ENCODE measurements at regions not wholly inside any gene's neighbourhood (a gene's known extent, or its start where the extent isn't known, plus 50 kb on each side); places are given as distances from the start of the nearest gene placed in this dataset.

DNA sequence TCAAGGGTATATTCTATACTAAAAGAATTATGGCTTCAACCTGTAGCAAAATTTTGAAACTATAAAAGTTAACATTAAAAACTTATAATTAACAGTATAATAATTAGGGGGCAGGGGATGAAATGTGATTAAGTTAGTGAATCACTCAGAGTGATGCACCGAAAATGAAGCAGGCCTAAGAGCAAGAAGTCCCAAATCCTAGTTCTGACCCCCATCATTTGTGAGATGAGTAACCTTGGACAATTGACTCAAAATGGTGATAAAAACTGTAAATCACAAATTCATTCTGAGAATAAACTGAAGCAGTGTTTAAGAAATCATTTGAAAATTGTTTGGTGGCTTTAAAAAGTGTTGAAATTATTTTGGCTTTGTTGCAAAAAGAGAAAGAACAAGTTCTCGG, 56.8 kb downstream of the KLF12 start:
- H3K9me3 ChIP-seq (replicated peaks in 1 of 3) = no peaks in the 10 kb centered on the region
- no peaks in the 10 kb centered on the region for H3K36me3 ChIP-seq (replicated peaks in 1 of 2)
- no peak overlapping the region for H3K4me3 ChIP-seq
- H3K4me1 ChIP-seq (replicated peaks in 1 of 2) = peaks cover 0 to 30% of the 10 kb centered on the region in 2 donors
- DNase-seq = no peak
- TF ChIP-seq, protein P1, sequence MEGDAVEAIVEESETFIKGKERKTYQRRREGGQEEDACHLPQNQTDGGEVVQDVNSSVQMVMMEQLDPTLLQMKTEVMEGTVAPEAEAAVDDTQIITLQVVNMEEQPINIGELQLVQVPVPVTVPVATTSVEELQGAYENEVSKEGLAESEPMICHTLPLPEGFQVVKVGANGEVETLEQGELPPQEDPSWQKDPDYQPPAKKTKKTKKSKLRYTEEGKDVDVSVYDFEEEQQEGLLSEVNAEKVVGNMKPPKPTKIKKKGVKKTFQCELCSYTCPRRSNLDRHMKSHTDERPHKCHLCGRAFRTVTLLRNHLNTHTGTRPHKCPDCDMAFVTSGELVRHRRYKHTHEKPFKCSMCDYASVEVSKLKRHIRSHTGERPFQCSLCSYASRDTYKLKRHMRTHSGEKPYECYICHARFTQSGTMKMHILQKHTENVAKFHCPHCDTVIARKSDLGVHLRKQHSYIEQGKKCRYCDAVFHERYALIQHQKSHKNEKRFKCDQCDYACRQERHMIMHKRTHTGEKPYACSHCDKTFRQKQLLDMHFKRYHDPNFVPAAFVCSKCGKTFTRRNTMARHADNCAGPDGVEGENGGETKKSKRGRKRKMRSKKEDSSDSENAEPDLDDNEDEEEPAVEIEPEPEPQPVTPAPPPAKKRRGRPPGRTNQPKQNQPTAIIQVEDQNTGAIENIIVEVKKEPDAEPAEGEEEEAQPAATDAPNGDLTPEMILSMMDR (IDR thresholded peaks at IDR 0.05) = no peak
- TF ChIP-seq POLR2A (IDR thresholded peaks at IDR 0.05) = no peak
- WGBS, 4 donors = 52 to 82% (median 65%) methylated on average over 2 of the region's 2 CpGs
- no peak overlapping the region for H3K27ac ChIP-seq
- intact Hi-C loops (cut with DNase I) = no loop called here
- H3K27me3 ChIP-seq = no peaks in the 10 kb centered on the region

DNA sequence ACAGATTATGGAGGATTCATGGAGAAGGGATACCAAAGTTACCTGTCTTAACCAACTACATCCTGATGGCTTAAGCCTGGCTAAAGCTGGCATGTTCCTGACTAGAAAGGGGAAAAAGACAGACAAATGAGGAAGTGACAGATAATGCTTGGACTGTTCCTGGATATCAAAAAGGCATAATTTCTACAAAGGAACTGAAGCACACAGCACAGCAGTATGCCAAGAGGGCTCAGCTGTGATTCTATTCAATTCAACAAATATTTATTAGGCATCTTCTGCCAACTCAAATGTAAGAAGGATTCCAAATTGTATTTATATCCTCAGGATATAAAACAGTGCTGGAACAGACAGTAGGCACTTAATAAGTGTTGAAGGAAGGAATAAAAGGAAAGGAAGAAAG, 59.5 kb downstream of the KLF12 start:
- no peak overlapping the region for H3K27ac ChIP-seq
- no peak for DNase-seq
- H3K9me3 ChIP-seq (replicated peaks in 1 of 3) = no peaks in the 10 kb centered on the region
- H3K4me3 ChIP-seq = no peak overlapping the region
- peaks cover 0 to 30% of the 10 kb centered on the region in 2 donors for H3K4me1 ChIP-seq (replicated peaks in 1 of 2)
- TF ChIP-seq POLR2A (IDR thresholded peaks at IDR 0.05) = no peak
- TF ChIP-seq, protein P1 (IDR thresholded peaks at IDR 0.05) = no peak
- no peaks in the 10 kb centered on the region for H3K27me3 ChIP-seq
- intact Hi-C loops (cut with DNase I) = no loop called here
- H3K36me3 ChIP-seq (replicated peaks in 1 of 2) = no peaks in the 10 kb centered on the region

DNA sequence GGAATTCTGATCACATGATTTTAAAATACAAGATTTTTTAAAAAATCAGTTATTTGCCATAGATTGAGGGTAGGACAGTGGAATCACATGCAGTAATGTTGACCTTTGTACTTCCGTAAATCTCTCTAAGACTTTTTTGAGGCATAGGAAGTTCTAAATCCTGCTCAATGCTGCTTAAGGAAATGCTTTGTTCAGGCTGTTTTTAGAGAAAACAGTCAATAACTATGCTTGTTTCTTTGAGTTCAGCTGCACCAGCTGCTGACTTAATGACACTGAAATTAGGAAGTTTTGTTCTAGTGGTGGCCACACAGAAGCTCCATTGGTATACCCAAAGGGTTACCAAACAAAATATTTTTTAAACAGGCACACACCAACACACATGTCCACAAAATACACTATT, 60.9 kb downstream of the KLF12 start:
- H3K4me1 ChIP-seq (replicated peaks in 1 of 2) = peaks cover 0 to 30% of the 10 kb centered on the region in 2 donors
- 64 to 78% (median 70%) methylated on average over 1 of the region's 1 CpG for WGBS, 4 donors
- intact Hi-C loops (cut with DNase I) = no loop called here

DNA sequence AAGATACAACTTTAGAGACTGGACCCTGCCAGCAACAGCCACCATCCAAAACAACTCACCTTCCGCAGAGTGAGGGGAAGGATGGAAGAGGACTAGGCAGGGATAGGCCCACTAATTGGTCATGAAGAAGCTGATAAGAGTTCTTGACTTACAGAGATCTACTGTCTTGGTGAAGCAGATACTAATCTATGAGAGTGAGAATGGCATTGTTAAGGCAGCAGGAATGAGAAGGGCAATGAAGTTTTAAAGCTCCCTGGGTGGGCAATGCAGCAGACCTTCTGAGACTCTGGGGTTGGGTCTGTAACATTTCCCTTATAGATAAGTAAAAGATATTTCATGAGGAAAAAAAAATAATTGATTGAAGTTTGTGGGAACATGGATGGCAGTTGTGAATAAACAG, 63.7 kb downstream of the KLF12 start:
- H3K27ac ChIP-seq = no peak overlapping the region
- H3K36me3 ChIP-seq (replicated peaks in 1 of 2) = no peaks in the 10 kb centered on the region
- no peak for DNase-seq
- intact Hi-C loops (cut with DNase I) = no loop called here
- no peak overlapping the region for H3K4me3 ChIP-seq
- 87 to 100% (median 96%) methylated on average over 1 of the region's 1 CpG for WGBS, 4 donors
- no peaks in the 10 kb centered on the region for H3K9me3 ChIP-seq (replicated peaks in 1 of 3)
- TF ChIP-seq, protein P1 (IDR thresholded peaks at IDR 0.05) = no peak
- TF ChIP-seq POLR2A (IDR thresholded peaks at IDR 0.05) = no peak
- H3K4me1 ChIP-seq (replicated peaks in 1 of 2) = peaks cover 0 to 39% of the 10 kb centered on the region in 2 donors
- no peaks in the 10 kb centered on the region for H3K27me3 ChIP-seq

More for the DNA sequence above, 60.9 kb downstream of the KLF12 start:
- Histone ChIP-seq H3K4me3 (no peak overlapping the region), H3K27me3 (no peaks in the 10 kb centered on the region), H3K36me3 (replicated peaks in 1 of 2) (no peaks in the 10 kb centered on the region), H3K9me3 (replicated peaks in 1 of 3) (no peaks in the 10 kb centered on the region), H3K27ac (no peak overlapping the region)
- no peak for DNase-seq
- TF ChIP-seq, protein P1 (IDR thresholded peaks at IDR 0.05) = no peak
- no peak for TF ChIP-seq POLR2A (IDR thresholded peaks at IDR 0.05)
